BE2C (cell line): ENCODE measurements at regions not wholly inside any gene's neighbourhood (a gene's known extent, or its start where the extent isn't known, plus 50 kb on each side); places are given as distances from the start of the nearest gene placed in this dataset.

ENCODE experiments used
- DNase-seq: peaks from one replicate; pipeline ENCODE4 v3.0.0-alpha.2; 2020
- H3K27me3 ChIP-seq: fragments of 250-450 bp; sonication (Bioruptor Pico); 2 replicates; pipeline ENCODE4 v1.5.1; 2020; ENCODE audit warnings: mild to moderate bottlenecking
- H3K36me3 ChIP-seq: fragments of 250-450 bp; sonication (Bioruptor Pico); 2 replicates; pipeline ENCODE4 v1.5.1; 2020; ENCODE audit warnings: mild to moderate bottlenecking
- H3K4me1 ChIP-seq: fragments of 250-450 bp; sonication (Bioruptor Pico); 2 replicates; pipeline ENCODE4 v1.5.1; 2020
- H3K4me3 ChIP-seq: 2 replicates; pipeline ENCODE4 v1.5.1; 2011; ENCODE audit warnings: low read depth, low read length
- H3K9me3 ChIP-seq: fragments of 250-450 bp; sonication (Bioruptor Pico); 2 replicates; pipeline ENCODE4 v1.5.1; 2020
- CTCF ChIP-seq: IDR thresholded peaks from 2 replicates; pipeline ENCODE4 v1.5.1; 2012; ENCODE audit warnings: mild to moderate bottlenecking, low read depth, low read length

- no peaks in the 10 kb centered on the region for H3K27me3 ChIP-seq
- no peaks in the 10 kb centered on the region for H3K4me1 ChIP-seq
- no peak for TF ChIP-seq CTCF
- DNase-seq: no peak
- H3K36me3 ChIP-seq: no peaks in the 10 kb centered on the region
- no peaks in the 10 kb centered on the region; the same call in 1 of the 2 replicates for H3K9me3 ChIP-seq
- H3K4me3 ChIP-seq: no peak overlapping the region
Observed at GRCh38 chr4:11866391-11866790, 437.7 kb upstream of the HS3ST1 start.

- DNase-seq: no peak
- H3K4me1 ChIP-seq: no peaks in the 10 kb centered on the region
- TF ChIP-seq CTCF: no peak
- no peaks in the 10 kb centered on the region for H3K36me3 ChIP-seq
- H3K9me3 ChIP-seq: no peaks in the 10 kb centered on the region
- no peak overlapping the region for H3K4me3 ChIP-seq
- no peaks in the 10 kb centered on the region for H3K27me3 ChIP-seq
Observed at GRCh38 chr4:11860996-11861395, 432.3 kb upstream of the HS3ST1 start.

GRCh38 chr4:11857881-11858280, 429.2 kb upstream of the HS3ST1 start:
- no peak for TF ChIP-seq CTCF
- no peaks in the 10 kb centered on the region for H3K9me3 ChIP-seq
- H3K36me3 ChIP-seq: no peaks in the 10 kb centered on the region
- no peaks in the 10 kb centered on the region for H3K4me1 ChIP-seq
- no peak for DNase-seq
- no peaks in the 10 kb centered on the region for H3K27me3 ChIP-seq
- no peak overlapping the region for H3K4me3 ChIP-seq

- H3K9me3 ChIP-seq: no peaks in the 10 kb centered on the region
- H3K27me3 ChIP-seq: no peaks in the 10 kb centered on the region
- TF ChIP-seq CTCF: no peak
- H3K4me1 ChIP-seq: no peaks in the 10 kb centered on the region
- H3K4me3 ChIP-seq: no peak overlapping the region
- H3K36me3 ChIP-seq: no peaks in the 10 kb centered on the region
- DNase-seq: no peak
Observed at GRCh38 chr4:11847167-11847566, 418.5 kb upstream of the HS3ST1 start.

- no peak overlapping the region for H3K4me3 ChIP-seq
- H3K27me3 ChIP-seq: no peaks in the 10 kb centered on the region
- no peaks in the 10 kb centered on the region for H3K9me3 ChIP-seq
- TF ChIP-seq CTCF: no peak
- H3K4me1 ChIP-seq: no peaks in the 10 kb centered on the region
- no peaks in the 10 kb centered on the region for H3K36me3 ChIP-seq
- DNase-seq: no peak
Observed at GRCh38 chr4:11843927-11844326, 415.2 kb upstream of the HS3ST1 start.

GRCh38 chr4:11843340-11843739, 414.6 kb upstream of the HS3ST1 start:
- Histone ChIP-seq H3K4me3 (no peak overlapping the region), H3K27me3 (no peaks in the 10 kb centered on the region), H3K4me1 (no peaks in the 10 kb centered on the region), H3K36me3 (no peaks in the 10 kb centered on the region), H3K9me3 (no peaks in the 10 kb centered on the region)
- DNase-seq: no peak
- no peak for TF ChIP-seq CTCF
